ENCODE measurements at regions not wholly inside any gene's neighbourhood (a gene's known extent, or its start where the extent isn't known, plus 50 kb on each side); places are given as distances from the start of the nearest gene placed in this dataset.

- TF ChIP-seq CTCF (IDR thresholded peaks at IDR 0.05 in 8 of 11, conservative IDR thresholded peaks at IDR 0.05 in 3 of 11), result no peak
- no peak for TF ChIP-seq POLR2AphosphoS5 (IDR thresholded peaks at IDR 0.05)
These were observed 351.4 kb upstream of the CWC22 start for GRCh38 chr2:180358458-180358857.

All from spleen (tissue), 7 donors.